Adrenal gland (tissue), 5 donors: ENCODE measurements at regions not wholly inside any gene's neighbourhood (a gene's known extent, or its start where the extent isn't known, plus 50 kb on each side); places are given as distances from the start of the nearest gene placed in this dataset.

Experiments
- CTCF ChIP-seq, 6 experiments: fragments of 450-650 bp in 4 of 6; fragments of 200-600 bp in 2 of 6; sonication (generic) in 1 of 6; IDR thresholded peaks; 1 replicate in 5 of 6; 2 replicates in 1 of 6; pipeline versions ENCODE4 v1.5.1 to v1.8.0; 2016 to 2021; ENCODE audit warnings: antibody characterized with exemption in 6 of 6, mild to moderate bottlenecking in 2 of 6, moderate library complexity in 1 of 6
- POLR2A ChIP-seq, 2 donors: fragments of 450-650 bp; IDR thresholded peaks; one replicate each; pipeline ENCODE4 v1.6.1; 2017; ENCODE audit warnings: antibody characterized with exemption in 2 of 2, mild to moderate bottlenecking in 2 of 2, moderate library complexity in 1 of 2
- donor health status: DM: no; HTN: no; CAD: no.

GRCh38 chr3:40913641-40914040, 285.7 kb upstream of the CTNNB1 start:
- no peak for TF ChIP-seq CTCF (IDR thresholded peaks at IDR 0.05)
- TF ChIP-seq POLR2A (IDR thresholded peaks at IDR 0.05) = no peak
